CD14-positive monocyte (primary cell): ENCODE measurements at regions not wholly inside any gene's neighbourhood (a gene's known extent, or its start where the extent isn't known, plus 50 kb on each side); places are given as distances from the start of the nearest gene placed in this dataset.

Source experiments
- DNase-seq, 3 donors: peaks; one replicate each; pipeline ENCODE4 v3.0.0-alpha.2; 2011 to 2022
- H2AFZ ChIP-seq: 2 replicates; pipeline ENCODE4 v1.6.0; 2012; ENCODE audit warnings: mild to moderate bottlenecking, low read depth, low read length, inconsistent platforms; ENCODE audit not compliant: insufficient read depth, poor library complexity, severe bottlenecking
- H3K27ac ChIP-seq, 2 donors: 1 replicate in 1 of 2; 2 replicates in 1 of 2; pipeline ENCODE4 v1.5.1; 2012 to 2013; ENCODE audit warnings: low read length in 2 of 2, control low read depth in 1 of 2, inconsistent platforms in 1 of 2, low read depth in 1 of 2, mild to moderate bottlenecking in 1 of 2
- H3K27me3 ChIP-seq, 2 donors: one replicate each; pipeline versions ENCODE4 v1.6.0 to v1.6.1; 2011 to 2013; ENCODE audit warnings: low read length in 2 of 2; ENCODE audit not compliant: control insufficient read depth in 2 of 2, insufficient read depth in 2 of 2
- H3K36me3 ChIP-seq, 2 donors: replicated peaks in 1 of 2; 1 replicate in 1 of 2; 2 replicates in 1 of 2; pipeline versions ENCODE4 v1.5.1 to v1.6.1; 2012 to 2013; ENCODE audit warnings: low read length in 2 of 2, control low read depth in 1 of 2, inconsistent platforms in 1 of 2, mild to moderate bottlenecking in 1 of 2; ENCODE audit not compliant: insufficient read depth in 2 of 2, control insufficient read depth in 1 of 2
- H3K4me1 ChIP-seq, 2 donors: 1 replicate in 1 of 2; 2 replicates in 1 of 2; pipeline versions ENCODE4 v1.5.1 to v1.6.1; 2012 to 2013; ENCODE audit warnings: low read length in 2 of 2, control low read depth in 1 of 2, inconsistent platforms in 1 of 2, mild to moderate bottlenecking in 1 of 2, moderate library complexity in 1 of 2; ENCODE audit not compliant: insufficient read depth in 2 of 2, control insufficient read depth in 1 of 2
- H3K4me2 ChIP-seq: replicated peaks from 2 replicates; pipeline ENCODE3; 2012; ENCODE audit warnings: low read length, moderate library complexity, mild to moderate bottlenecking; ENCODE audit not compliant: poor library complexity, severe bottlenecking; ENCODE audit errors: extremely low read depth
- H3K4me3 ChIP-seq, 3 experiments: fragments of 200-600 bp in 1 of 3; sonication (generic) in 1 of 3; replicated peaks in 1 of 3; 1 replicate in 2 of 3; 2 replicates in 1 of 3; pipeline ENCODE4 v1.5.1; 2011 to 2013; ENCODE audit warnings: low read length in 3 of 3, mild to moderate bottlenecking in 3 of 3, control low read depth in 2 of 3, low read depth in 2 of 3, inconsistent platforms in 1 of 3, moderate library complexity in 1 of 3
- H3K79me2 ChIP-seq: 2 replicates; pipeline ENCODE4 v1.6.0; 2012; ENCODE audit warnings: mild to moderate bottlenecking, control low read depth, inconsistent platforms, low read length, moderate library complexity; ENCODE audit not compliant: insufficient read depth
- H3K9ac ChIP-seq: 2 replicates; pipeline ENCODE4 v1.6.0; 2017; ENCODE audit warnings: low read length, mild to moderate bottlenecking; ENCODE audit not compliant: insufficient read depth, poor library complexity, severe bottlenecking
- H3K9me3 ChIP-seq, 2 donors: replicated peaks in 1 of 2; 1 replicate in 1 of 2; 2 replicates in 1 of 2; pipeline versions ENCODE4 v1.5.1 to v1.6.1; 2012 to 2013; ENCODE audit warnings: low read length in 2 of 2, control low read depth in 1 of 2; ENCODE audit not compliant: control insufficient read depth in 1 of 2, insufficient read depth in 1 of 2
- H4K20me1 ChIP-seq: 2 replicates; pipeline ENCODE4 v1.6.0; 2012; ENCODE audit warnings: mild to moderate bottlenecking, low read length, control low read depth, moderate library complexity; ENCODE audit not compliant: insufficient read depth
- H3K27ac Mint-ChIP-seq, 7 donors: one replicate each; pipeline ENCODE4 v1.8.0; 2020; ENCODE audit warnings: mild to moderate bottlenecking in 7 of 7, mixed read lengths in 7 of 7, moderate library complexity in 6 of 7, inconsistent platforms in 2 of 7
- H3K27me3 Mint-ChIP-seq, 3 donors: one replicate each; pipeline ENCODE4 v1.8.0; 2021 to 2022; ENCODE audit warnings: low read depth in 3 of 3, mild to moderate bottlenecking in 3 of 3, mixed read lengths in 3 of 3, moderate library complexity in 3 of 3, inconsistent platforms in 1 of 3
- H3K36me3 Mint-ChIP-seq, 2 donors: one replicate each; pipeline ENCODE4 v1.8.0; 2020; ENCODE audit warnings: mixed read lengths in 2 of 2, inconsistent platforms in 1 of 2, mild to moderate bottlenecking in 1 of 2
- H3K4me1 Mint-ChIP-seq: one replicate; pipeline ENCODE4 v1.8.0; 2020; ENCODE audit warnings: mild to moderate bottlenecking, mixed read lengths
- H3K4me3 Mint-ChIP-seq, 2 donors: one replicate each; pipeline ENCODE4 v1.8.0; 2020; ENCODE audit warnings: mild to moderate bottlenecking in 2 of 2, mixed read lengths in 2 of 2, moderate library complexity in 1 of 2
- H3K9me3 Mint-ChIP-seq, 7 donors: one replicate each; pipeline ENCODE4 v1.8.0; 2020 to 2022; ENCODE audit warnings: mixed read lengths in 7 of 7, mild to moderate bottlenecking in 6 of 7, moderate library complexity in 6 of 7, inconsistent platforms in 2 of 7
- CTCF ChIP-seq: fragments of 200-600 bp; IDR thresholded peaks from one replicate; pipeline ENCODE4 v1.8.0; 2022; ENCODE audit warnings: antibody characterized with exemption, mild to moderate bottlenecking
- WGBS: methylation state at CpG from one replicate; pipeline ENCODE4 v1.1.5; 2013; ENCODE audit warnings: missing lambda C conversion rate; ENCODE audit not compliant: insufficient coverage; 5-methylcytosine and 5-hydroxymethylcytosine counted together
- intact Hi-C, 2 donors: fragments of 100-400 bp; cut with micrococcal nuclease; formaldehyde crosslinking; loops; one replicate each; pipeline versions ENCODE4 v1.15.0 to v1.15.1; 2023

GRCh38 chr9:134530724-134531123, 110.9 kb upstream of the COL5A1 start:
- Histone ChIP-seq H3K9me3 (peaks cover 0 to 5% of the 10 kb centered on the region in 2 donors), H3K4me2 (no peak overlapping the region), H4K20me1 (no peaks in the 10 kb centered on the region), H3K4me3 (no peak overlapping the region), H3K79me2 (no peaks in the 10 kb centered on the region), H3K27ac (no peak overlapping the region), H3K36me3 (no peaks in the 10 kb centered on the region), H2AFZ (no peak overlapping the region), H3K9ac (no peak overlapping the region), H3K27me3 (no peaks in the 10 kb centered on the region), H3K4me1 (no peaks in the 10 kb centered on the region)
- no peak for DNase-seq
- intact Hi-C loops: no loop called here
- Mint-ChIP-seq H3K4me1 (no peaks in the 10 kb centered on the region), H3K27ac (no peak overlapping the region), H3K36me3 (no peaks in the 10 kb centered on the region), H3K9me3 (peaks cover 7 to 23% (median 13%) of the 10 kb centered on the region in 7 donors), H3K27me3 (peaks cover 0 to 8% (median 6%) of the 10 kb centered on the region in 3 donors), H3K4me3 (no peak overlapping the region)
- TF ChIP-seq CTCF: no peak

GRCh38 chr9:134531220-134531970, 110.2 kb upstream of the COL5A1 start:
- H3K4me1 ChIP-seq: no peaks in the 10 kb centered on the region
- no peaks in the 10 kb centered on the region for H4K20me1 ChIP-seq
- 100% methylated on average over 1 of the region's 9 CpGs for WGBS
- H3K4me2 ChIP-seq: no peak overlapping the region
- H3K79me2 ChIP-seq: no peaks in the 10 kb centered on the region
- Mint-ChIP-seq H3K4me1 (no peaks in the 10 kb centered on the region), H3K27ac (no peak overlapping the region), H3K27me3 (peaks cover 0 to 8% (median 6%) of the 10 kb centered on the region in 3 donors), H3K9me3 (peaks cover 7 to 23% (median 13%) of the 10 kb centered on the region in 7 donors), H3K4me3 (no peak overlapping the region), H3K36me3 (no peaks in the 10 kb centered on the region)
- H3K9me3 ChIP-seq: peaks cover 0 to 5% of the 10 kb centered on the region in 2 donors
- no peak overlapping the region for H2AFZ ChIP-seq
- no peaks in the 10 kb centered on the region for H3K36me3 ChIP-seq
- H3K9ac ChIP-seq: no peak overlapping the region
- intact Hi-C loops: no loop called here
- no peak overlapping the region for H3K4me3 ChIP-seq
- no peak for TF ChIP-seq CTCF
- no peak for DNase-seq
- no peak overlapping the region for H3K27ac ChIP-seq
- no peaks in the 10 kb centered on the region for H3K27me3 ChIP-seq
